HG02943 (cell line): ENCODE measurements at regions not wholly inside any gene's neighbourhood (a gene's known extent, or its start where the extent isn't known, plus 50 kb on each side); places are given as distances from the start of the nearest gene placed in this dataset.

Source experiments
- ATAC-seq: cut with Tn5 transposase; IDR thresholded peaks from one replicate; pipeline ENCODE4 v1.9.1; 2021; ENCODE audit warnings: mild to moderate bottlenecking, low read depth, moderate library complexity; ENCODE audit not compliant: unreplicated experiment

- ATAC-seq, result no peak
These were observed 1288.1 kb upstream of the MAP3K7 start for GRCh38 chr6:91874971-91875370.

GRCh38 chr6:91868539-91869202, 1281.8 kb upstream of the MAP3K7 start:
- no peak for ATAC-seq

- no peak for ATAC-seq
These were observed 1279.0 kb upstream of the MAP3K7 start for GRCh38 chr6:91865889-91866288.

- ATAC-seq, result no peak
These were observed 1278.0 kb upstream of the MAP3K7 start for GRCh38 chr6:91864911-91865310.

- ATAC-seq, result no peak
These were observed 1273.9 kb upstream of the MAP3K7 start for GRCh38 chr6:91860541-91861335.

- ATAC-seq, result no peak
These were observed 1265.4 kb upstream of the MAP3K7 start for GRCh38 chr6:91852252-91852651.

GRCh38 chr6:91834813-91835212, 1247.9 kb upstream of the MAP3K7 start:
- ATAC-seq, result no peak

- ATAC-seq, result no peak
These were observed 1240.3 kb upstream of the MAP3K7 start for GRCh38 chr6:91827151-91827550.

GRCh38 chr6:91826128-91826527, 1239.3 kb upstream of the MAP3K7 start:
- no peak for ATAC-seq

GRCh38 chr6:91824331-91824730, 1237.5 kb upstream of the MAP3K7 start:
- no peak for ATAC-seq

GRCh38 chr6:91822581-91822980, 1235.7 kb upstream of the MAP3K7 start:
- ATAC-seq, result no peak

GRCh38 chr6:91816335-91816734, 1229.5 kb upstream of the MAP3K7 start:
- no peak for ATAC-seq

- no peak for ATAC-seq
These were observed 1226.8 kb upstream of the MAP3K7 start for GRCh38 chr6:91813641-91814040.

- ATAC-seq, result no peak
These were observed 1225.9 kb upstream of the MAP3K7 start for GRCh38 chr6:91812596-91813274.

GRCh38 chr6:91804981-91805380, 1218.1 kb upstream of the MAP3K7 start:
- no peak for ATAC-seq

- no peak for ATAC-seq
These were observed 1215.6 kb upstream of the MAP3K7 start for GRCh38 chr6:91802431-91802830.

- ATAC-seq, result no peak
These were observed 1209.7 kb upstream of the MAP3K7 start for GRCh38 chr6:91796603-91797002.

- ATAC-seq, result no peak
These were observed 1201.6 kb upstream of the MAP3K7 start for GRCh38 chr6:91788501-91788900.

GRCh38 chr6:91786474-91787184, 1199.8 kb upstream of the MAP3K7 start:
- no peak for ATAC-seq

GRCh38 chr6:91782802-91783201, 1195.9 kb upstream of the MAP3K7 start:
- no peak for ATAC-seq

GRCh38 chr6:91781946-91782345, 1195.1 kb upstream of the MAP3K7 start:
- no peak for ATAC-seq
